GM12878 (cell line): ENCODE measurements at regions not wholly inside any gene's neighbourhood (a gene's known extent, or its start where the extent isn't known, plus 50 kb on each side); places are given as distances from the start of the nearest gene placed in this dataset.

ENCODE experiments used
- EED ChIP-seq: sonication (generic); IDR thresholded peaks from 2 replicates; pipeline ENCODE4 v1.6.1; 2016; ENCODE audit warnings: antibody characterized with exemption, low read depth
- ESRRA ChIP-seq: IDR thresholded peaks from 2 replicates; pipeline ENCODE4 v1.6.1; 2012; ENCODE audit warnings: mild to moderate bottlenecking, low read length, improper control_type of control experiment
- KDM1A ChIP-seq: fragments of 200-600 bp; sonication (generic); IDR thresholded peaks from 2 replicates; pipeline ENCODE4 v1.6.1; 2016; ENCODE audit warnings: borderline replicate concordance
- POLR2AphosphoS2 ChIP-seq: IDR thresholded peaks from 2 replicates; pipeline ENCODE4 v1.6.1; 2011; ENCODE audit warnings: low read depth, mild to moderate bottlenecking, low read length, improper control_type of control experiment, moderate library complexity
- PRDM15 ChIP-seq: fragments of 450-650 bp; formaldehyde crosslinking; IDR thresholded peaks from 2 replicates; pipeline ENCODE4 v1.4.0; 2020; ENCODE audit warnings: mild to moderate bottlenecking, moderate library complexity
- SPI1 ChIP-seq: IDR thresholded peaks from 2 replicates; pipeline ENCODE4 v1.6.1; 2011; ENCODE audit warnings: low read depth, mild to moderate bottlenecking, low read length, moderate library complexity, borderline replicate concordance; ENCODE audit not compliant: insufficient read depth
- ZNF622 ChIP-seq: fragments of 450-650 bp; IDR thresholded peaks from 2 replicates; pipeline ENCODE4 v1.6.1; 2017; ENCODE audit warnings: mild to moderate bottlenecking, inconsistent platforms
- TF ChIP-seq, protein P1 (sequence below): fragments of 450-650 bp; IDR thresholded peaks from 2 replicates; pipeline ENCODE4 v1.6.1; 2018; ENCODE audit warnings: mild to moderate bottlenecking, low read depth, moderate library complexity; ENCODE audit not compliant: partially characterized antibody

- TF ChIP-seq ZNF622 (no peak), KDM1A (no peak), POLR2AphosphoS2 (no peak), PRDM15 (CRISPR knock-in tag) (no peak), SPI1 (no peak), EED (no peak), ESRRA (no peak)
- TF ChIP-seq, protein P1, sequence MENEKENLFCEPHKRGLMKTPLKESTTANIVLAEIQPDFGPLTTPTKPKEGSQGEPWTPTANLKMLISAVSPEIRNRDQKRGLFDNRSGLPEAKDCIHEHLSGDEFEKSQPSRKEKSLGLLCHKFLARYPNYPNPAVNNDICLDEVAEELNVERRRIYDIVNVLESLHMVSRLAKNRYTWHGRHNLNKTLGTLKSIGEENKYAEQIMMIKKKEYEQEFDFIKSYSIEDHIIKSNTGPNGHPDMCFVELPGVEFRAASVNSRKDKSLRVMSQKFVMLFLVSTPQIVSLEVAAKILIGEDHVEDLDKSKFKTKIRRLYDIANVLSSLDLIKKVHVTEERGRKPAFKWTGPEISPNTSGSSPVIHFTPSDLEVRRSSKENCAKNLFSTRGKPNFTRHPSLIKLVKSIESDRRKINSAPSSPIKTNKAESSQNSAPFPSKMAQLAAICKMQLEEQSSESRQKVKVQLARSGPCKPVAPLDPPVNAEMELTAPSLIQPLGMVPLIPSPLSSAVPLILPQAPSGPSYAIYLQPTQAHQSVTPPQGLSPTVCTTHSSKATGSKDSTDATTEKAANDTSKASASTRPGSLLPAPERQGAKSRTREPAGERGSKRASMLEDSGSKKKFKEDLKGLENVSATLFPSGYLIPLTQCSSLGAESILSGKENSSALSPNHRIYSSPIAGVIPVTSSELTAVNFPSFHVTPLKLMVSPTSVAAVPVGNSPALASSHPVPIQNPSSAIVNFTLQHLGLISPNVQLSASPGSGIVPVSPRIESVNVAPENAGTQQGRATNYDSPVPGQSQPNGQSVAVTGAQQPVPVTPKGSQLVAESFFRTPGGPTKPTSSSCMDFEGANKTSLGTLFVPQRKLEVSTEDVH, result no peak
Measured at GRCh38 chr16:85527042-85527766, 85.9 kb upstream of the GSE1 start (continued).
